MCF 10A (cell line): ENCODE measurements at regions not wholly inside any gene's neighbourhood (a gene's known extent, or its start where the extent isn't known, plus 50 kb on each side); places are given as distances from the start of the nearest gene placed in this dataset.

ENCODE experiments used
- BruUV-seq: library from RNA; stranded (reverse); fragments of 400-500 nt; replicated peaks from 2 replicates; lab custom pipeline; 2021; lab: Mats Ljungman, UMichigan
- CTCF ChIA-PET: fragments of 300-600 bp; sonication (Branson Sonifier 250); formaldehyde crosslinking; extraction: SDS; loops from one replicate; lab custom pipeline; 2021; ENCODE audit warnings: antibody characterized with exemption, inconsistent platforms; lab: Yijun Ruan, JAX
- POLR2A ChIA-PET: fragments of 300-600, 350-650 bp; sonication (Branson Sonifier 250); formaldehyde crosslinking; extraction: SDS; loops from one replicate; lab custom pipeline; 2020; ENCODE audit warnings: antibody characterized with exemption, inconsistent platforms; lab: Yijun Ruan, JAX
- DNase-seq: peaks from one replicate; pipeline ENCODE4 v3.0.0-alpha.2; 2018; ENCODE audit not compliant: unreplicated experiment
- H3K27ac Mint-ChIP-seq: one replicate; pipeline ENCODE4 v1.8.0; 2022; ENCODE audit warnings: mild to moderate bottlenecking, low read depth, mixed read lengths; ENCODE audit not compliant: unreplicated experiment
- H3K27me3 Mint-ChIP-seq: one replicate; pipeline ENCODE4 v1.8.0; 2022; ENCODE audit warnings: mixed read lengths; ENCODE audit not compliant: insufficient read depth, unreplicated experiment
- H3K36me3 Mint-ChIP-seq: one replicate; pipeline ENCODE4 v1.8.0; 2022; ENCODE audit warnings: mild to moderate bottlenecking, moderate library complexity, mixed read lengths; ENCODE audit not compliant: insufficient read depth, unreplicated experiment
- H3K4me1 Mint-ChIP-seq: one replicate; pipeline ENCODE4 v1.8.0; 2022; ENCODE audit warnings: mixed read lengths; ENCODE audit not compliant: insufficient read depth, unreplicated experiment
- H3K4me3 Mint-ChIP-seq: one replicate; pipeline ENCODE4 v1.8.0; 2022; ENCODE audit warnings: mild to moderate bottlenecking, moderate library complexity, mixed read lengths; ENCODE audit not compliant: unreplicated experiment
- H3K9me3 Mint-ChIP-seq: one replicate; pipeline ENCODE4 v1.8.0; 2022; ENCODE audit warnings: mixed read lengths; ENCODE audit not compliant: unreplicated experiment
- CTCF ChIP-seq: fragments of 200-600 bp; IDR thresholded peaks from one replicate; pipeline ENCODE4 v1.8.0; 2022; ENCODE audit warnings: antibody characterized with exemption, mild to moderate bottlenecking; ENCODE audit not compliant: unreplicated experiment
- intact Hi-C: fragments of 100-400 bp; cut with micrococcal nuclease; formaldehyde crosslinking; loops from 2 replicates; pipeline ENCODE4 v1.14.1; 2022

GRCh38 chr10:94230134-94230785 is 132.5 kb downstream of the NOC3L start:
- no peak for TF ChIP-seq CTCF
- Mint-ChIP-seq H3K4me3 (no peak overlapping the region), H3K27me3 (no peaks in the 10 kb centered on the region), H3K9me3 (no peaks in the 10 kb centered on the region), H3K27ac (no peak overlapping the region), H3K36me3 (no peaks in the 10 kb centered on the region), H3K4me1 (no peaks in the 10 kb centered on the region)
- DNase-seq, result no peak
- no TSS peak for BruUV-seq
- POLR2A ChIA-PET, result no interaction called here
- CTCF ChIA-PET, result no interaction called here
- intact Hi-C loops, result no loop called here

- BruUV-seq, result no TSS peak
- H3K9me3 Mint-ChIP-seq, result no peaks in the 10 kb centered on the region
- TF ChIP-seq CTCF, result no peak
- no peaks in the 10 kb centered on the region for H3K4me1 Mint-ChIP-seq
- intact Hi-C loops, result no loop called here
- no peak overlapping the region for H3K4me3 Mint-ChIP-seq
- DNase-seq, result no peak
- H3K36me3 Mint-ChIP-seq, result no peaks in the 10 kb centered on the region
- no peak overlapping the region for H3K27ac Mint-ChIP-seq
- H3K27me3 Mint-ChIP-seq, result no peaks in the 10 kb centered on the region
- ChIA-PET POLR2A (interaction anchor here (0.6 kb wide), 1 partner anchor 1997 kb away, joined by 3 read pairs; no protein-coding TSS in a partner anchor), CTCF (no interaction called here)
Measured at GRCh38 chr10:94232711-94233383, 129.9 kb downstream of the NOC3L start.

GRCh38 chr10:94235461-94235860 is 127.3 kb downstream of the NOC3L start:
- H3K9me3 Mint-ChIP-seq, result no peaks in the 10 kb centered on the region
- intact Hi-C loops, result no loop called here
- no peak overlapping the region for H3K27ac Mint-ChIP-seq
- H3K4me3 Mint-ChIP-seq, result no peak overlapping the region
- BruUV-seq, result no TSS peak
- no peak for DNase-seq
- H3K27me3 Mint-ChIP-seq, result no peaks in the 10 kb centered on the region
- POLR2A ChIA-PET, result interaction anchor here (0.6 kb wide), 1 partner anchor 262 kb away, joined by 3 read pairs; no protein-coding TSS in a partner anchor
- H3K36me3 Mint-ChIP-seq, result no peaks in the 10 kb centered on the region
- no peak for TF ChIP-seq CTCF
- CTCF ChIA-PET, result interaction anchor here (0.8 kb wide), 2 partner anchors 319 to 323 kb away, joined by 3 read pairs; no protein-coding TSS in a partner anchor
- no peaks in the 10 kb centered on the region for H3K4me1 Mint-ChIP-seq

GRCh38 chr10:94238006-94238617 is 124.6 kb downstream of the NOC3L start:
- Mint-ChIP-seq H3K4me1 (peaks cover 6% of the 10 kb centered on the region), H3K4me3 (no peak overlapping the region), H3K27ac (no peak overlapping the region), H3K36me3 (no peaks in the 10 kb centered on the region), H3K9me3 (no peaks in the 10 kb centered on the region), H3K27me3 (no peaks in the 10 kb centered on the region)
- BruUV-seq, result no TSS peak
- TF ChIP-seq CTCF, result no peak
- ChIA-PET CTCF (no interaction called here), POLR2A (no interaction called here)
- DNase-seq, result no peak
- intact Hi-C loops, result no loop called here
